Esophagus squamous epithelium (tissue), 4 donors: ENCODE measurements at regions not wholly inside any gene's neighbourhood (a gene's known extent, or its start where the extent isn't known, plus 50 kb on each side); places are given as distances from the start of the nearest gene placed in this dataset.

Source experiments
- CTCF ChIP-seq, 6 experiments: fragments of 450-650 bp in 4 of 6; fragments of 200-600 bp in 2 of 6; sonication (generic) in 2 of 6; IDR thresholded peaks; one replicate each; pipeline ENCODE4 v1.5.1; 2016 to 2019; ENCODE audit warnings: antibody characterized with exemption in 6 of 6, mild to moderate bottlenecking in 4 of 6, moderate library complexity in 4 of 6
- POLR2A ChIP-seq, 4 donors: fragments of 450-650 bp; IDR thresholded peaks; one replicate each; pipeline ENCODE4 v1.6.1; 2017; ENCODE audit warnings: antibody characterized with exemption in 4 of 4, mild to moderate bottlenecking in 4 of 4, moderate library complexity in 3 of 4

GRCh38 chrX:34058005-34058404 is 74.1 kb downstream of the FAM47A start:
- no peak for TF ChIP-seq CTCF (IDR thresholded peaks at IDR 0.05)
- no peak for TF ChIP-seq POLR2A (IDR thresholded peaks at IDR 0.05)
